ENCODE measurements at regions not wholly inside any gene's neighbourhood (a gene's known extent, or its start where the extent isn't known, plus 50 kb on each side); places are given as distances from the start of the nearest gene placed in this dataset.

GRCh38 chr10:105675333-105675732 lies 1034.2 kb downstream of the SORCS3 start:
- Mint-ChIP-seq H3K27ac (no peak overlapping the region), H3K4me3 (no peak overlapping the region), H3K9me3 (ENCODE audit: insufficient read depth) (peaks cover 4% of the 10 kb centered on the region), H3K4me1 (no peaks in the 10 kb centered on the region), H3K27me3 (no peaks in the 10 kb centered on the region)
- Histone ChIP-seq H3K4me1 (ENCODE audit: control insufficient read depth in 2 of 2, insufficient read depth in 2 of 2, low read length in 2 of 2) (no peaks in the 10 kb centered on the region), H3K79me2 (ENCODE audit: control insufficient read depth, insufficient read depth, low read length) (no peaks in the 10 kb centered on the region), H3K9ac (ENCODE audit: low read length) (no peak overlapping the region), H4K20me1 (ENCODE audit: control insufficient read depth, insufficient read depth, low read length, poor library complexity, severe bottlenecking) (no peaks in the 10 kb centered on the region), H3K27ac (ENCODE audit: low read length in 2 of 2) (no peak overlapping the region), H2AFZ (ENCODE audit: insufficient read depth, low read depth, low read length, poor library complexity, severe bottlenecking) (no peak overlapping the region), H3K27me3 (replicated peaks in 1 of 4; ENCODE audit: control extremely low read depth in 1 of 4, control insufficient read depth in 3 of 4, insufficient read depth in 4 of 4, low read length in 3 of 4) (no peaks in the 10 kb centered on the region), H3K9me3 (ENCODE audit: control extremely low read depth in 1 of 3, control insufficient read depth in 2 of 3, insufficient read depth in 1 of 3, low read length in 2 of 3) (peaks cover 0 to 9% (median 0%) of the 10 kb centered on the region in 3 donors), H3K4me3 (ENCODE audit: control extremely low read depth in 1 of 5, extremely low read depth in 1 of 5, insufficient read depth in 1 of 5, low read depth in 2 of 5, low read length in 4 of 5) (no peak overlapping the region), H3K4me2 (replicated peaks; ENCODE audit: low read depth, low read length, poor library complexity, severe bottlenecking) (no peak overlapping the region), H3K36me3 (replicated peaks in 1 of 2; ENCODE audit: control extremely low read depth in 1 of 2, control insufficient read depth in 1 of 2, extremely low read depth in 1 of 2, insufficient read depth in 2 of 2, low read length in 1 of 2) (no peaks in the 10 kb centered on the region)
- no CpG with 5 or more reads among the region's 1 CpG for WGBS (ENCODE audit: insufficient coverage)
- no peak for ATAC-seq (ENCODE audit: low read depth)
- POLR2A ChIA-PET, result no interaction called here
- DNase-seq, result no peak
- TF ChIP-seq CTCF (IDR thresholded peaks at IDR 0.05) (no peak), EZH2 (IDR thresholded peaks at IDR 0.05; ENCODE audit: borderline replicate concordance, insufficient read depth, low read depth, low read length, poor library complexity, severe bottlenecking) (no peak)
- CTCF ChIA-PET, result no interaction called here
- intact Hi-C loops (cut with micrococcal nuclease), result no loop called here

GRCh38 chr10:105674448-105674847 lies 1033.4 kb downstream of the SORCS3 start:
- ChIA-PET CTCF (no interaction called here), POLR2A (no interaction called here)
- ATAC-seq (ENCODE audit: low read depth), result no peak
- Mint-ChIP-seq H3K4me1 (no peaks in the 10 kb centered on the region), H3K27me3 (no peaks in the 10 kb centered on the region), H3K4me3 (no peak overlapping the region), H3K27ac (no peak overlapping the region), H3K9me3 (ENCODE audit: insufficient read depth) (peaks cover 4% of the 10 kb centered on the region)
- Histone ChIP-seq H3K9me3 (ENCODE audit: control extremely low read depth in 1 of 3, control insufficient read depth in 2 of 3, insufficient read depth in 1 of 3, low read length in 2 of 3) (peaks cover 0 to 7% (median 0%) of the 10 kb centered on the region in 3 donors), H2AFZ (ENCODE audit: insufficient read depth, low read depth, low read length, poor library complexity, severe bottlenecking) (no peak overlapping the region), H4K20me1 (ENCODE audit: control insufficient read depth, insufficient read depth, low read length, poor library complexity, severe bottlenecking) (no peaks in the 10 kb centered on the region), H3K79me2 (ENCODE audit: control insufficient read depth, insufficient read depth, low read length) (no peaks in the 10 kb centered on the region), H3K36me3 (replicated peaks in 1 of 2; ENCODE audit: control extremely low read depth in 1 of 2, control insufficient read depth in 1 of 2, extremely low read depth in 1 of 2, insufficient read depth in 2 of 2, low read length in 1 of 2) (no peaks in the 10 kb centered on the region), H3K9ac (ENCODE audit: low read length) (no peak overlapping the region), H3K27me3 (replicated peaks in 1 of 4; ENCODE audit: control extremely low read depth in 1 of 4, control insufficient read depth in 3 of 4, insufficient read depth in 4 of 4, low read length in 3 of 4) (no peaks in the 10 kb centered on the region), H3K4me1 (ENCODE audit: control insufficient read depth in 2 of 2, insufficient read depth in 2 of 2, low read length in 2 of 2) (no peaks in the 10 kb centered on the region), H3K27ac (ENCODE audit: low read length in 2 of 2) (no peak overlapping the region), H3K4me3 (ENCODE audit: control extremely low read depth in 1 of 5, extremely low read depth in 1 of 5, insufficient read depth in 1 of 5, low read depth in 2 of 5, low read length in 4 of 5) (no peak overlapping the region), H3K4me2 (replicated peaks; ENCODE audit: low read depth, low read length, poor library complexity, severe bottlenecking) (no peak overlapping the region)
- DNase-seq, result no peak
- intact Hi-C loops (cut with micrococcal nuclease), result no loop called here
- TF ChIP-seq CTCF (IDR thresholded peaks at IDR 0.05) (no peak), EZH2 (IDR thresholded peaks at IDR 0.05; ENCODE audit: borderline replicate concordance, insufficient read depth, low read depth, low read length, poor library complexity, severe bottlenecking) (no peak)
- 100% methylated on average over 1 of the region's 5 CpGs for WGBS (ENCODE audit: insufficient coverage)

Measured in B cell (primary cell).